ENCODE measurements at regions not wholly inside any gene's neighbourhood (a gene's known extent, or its start where the extent isn't known, plus 50 kb on each side); places are given as distances from the start of the nearest gene placed in this dataset.

DNA sequence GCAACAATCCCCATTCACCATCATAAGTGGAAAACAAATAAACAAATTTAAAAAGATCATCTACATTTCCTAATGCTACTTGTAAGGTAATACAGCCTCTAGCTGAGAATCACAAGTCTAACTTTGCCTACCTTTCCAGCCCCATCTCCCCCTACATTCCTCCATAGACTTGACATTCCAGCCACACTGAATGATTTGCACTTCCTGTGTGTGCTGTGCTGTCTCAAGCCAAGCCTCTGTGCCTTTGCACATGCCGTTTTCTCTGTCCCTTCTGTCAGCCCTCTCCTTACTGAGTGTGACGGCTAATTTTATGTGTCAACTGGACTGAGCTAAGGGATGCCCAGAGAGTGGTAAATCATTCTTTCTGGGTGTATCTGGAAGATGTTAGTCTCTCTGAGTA, 82.4 kb upstream of the MBIP start:
- no peaks in the 10 kb centered on the region for H3K79me2 ChIP-seq (ENCODE audit: insufficient read depth, low read length)
- H3K9me3 ChIP-seq (ENCODE audit: control insufficient read depth, low read depth, low read length), result no peaks in the 10 kb centered on the region
- H3K56ac ChIP-seq (ENCODE audit: insufficient read length, low read depth, low read length), result no peak overlapping the region
- no peak overlapping the region for H3K9ac ChIP-seq (ENCODE audit: extremely low read depth, insufficient read length, low read length)
- H3K23me2 ChIP-seq (ENCODE audit: insufficient read length, low read depth, low read length, poor library complexity, severe bottlenecking), result no peaks in the 10 kb centered on the region
- WGBS (ENCODE audit: extremely low coverage, insufficient read length, low lambda C conversion rate), result no CpG with 5 or more reads among the region's 2 CpGs
- Mint-ChIP-seq H3K27ac (no peak overlapping the region), H3K9me3 (no peaks in the 10 kb centered on the region), H3K4me1 (peaks cover 0 to 9% of the 10 kb centered on the region in 2 experiments; a peak in 3 of 4 replicates), H3K4me3 (no peak overlapping the region), H3K27me3 (ENCODE audit: low read depth) (peaks cover 6% of the 10 kb centered on the region), H3K36me3 (ENCODE audit: insufficient read depth in 1 of 3, low read depth in 3 of 3) (no peaks in the 10 kb centered on the region)
- H4K8ac ChIP-seq (replicated peaks; ENCODE audit: insufficient read length, low read depth, low read length), result no peak overlapping the region
- no peak for DNase-seq
- no peak overlapping the region for H2BK15ac ChIP-seq (ENCODE audit: low read depth, low read length)
- no peaks in the 10 kb centered on the region for H3K79me1 ChIP-seq (ENCODE audit: insufficient read depth, low read depth, low read length, poor library complexity, severe bottlenecking)
- no peak overlapping the region for H3T11ph ChIP-seq (ENCODE audit: low read length)
- no peak overlapping the region for H4K91ac ChIP-seq (ENCODE audit: insufficient read length, low read depth, low read length)
- no peak overlapping the region for H3K4me2 ChIP-seq (ENCODE audit: insufficient read depth, insufficient read length, low read length)
- H4K20me1 ChIP-seq (ENCODE audit: control insufficient read depth, insufficient read depth, insufficient read length), result no peaks in the 10 kb centered on the region
- H3K4ac ChIP-seq (ENCODE audit: low read depth, low read length), result no peak overlapping the region
- H4K5ac ChIP-seq (ENCODE audit: insufficient read length, low read depth, low read length), result no peak overlapping the region
- no peak overlapping the region for H3K27ac ChIP-seq (ENCODE audit: insufficient read length, low read depth, low read length)
- H3K4me1 ChIP-seq (ENCODE audit: insufficient read depth, low read length), result no peaks in the 10 kb centered on the region; the same call in 1 of the 2 replicates
- H2AK5ac ChIP-seq (ENCODE audit: insufficient read length, low read length), result no peak overlapping the region
- H3K23ac ChIP-seq (ENCODE audit: insufficient read length, low read depth, low read length), result no peak overlapping the region
- no peak overlapping the region for H2AFZ ChIP-seq (ENCODE audit: low read length)
- H3K27me3 ChIP-seq (ENCODE audit: insufficient read depth, low read length), result no peaks in the 10 kb centered on the region
- TF ChIP-seq, protein P1, sequence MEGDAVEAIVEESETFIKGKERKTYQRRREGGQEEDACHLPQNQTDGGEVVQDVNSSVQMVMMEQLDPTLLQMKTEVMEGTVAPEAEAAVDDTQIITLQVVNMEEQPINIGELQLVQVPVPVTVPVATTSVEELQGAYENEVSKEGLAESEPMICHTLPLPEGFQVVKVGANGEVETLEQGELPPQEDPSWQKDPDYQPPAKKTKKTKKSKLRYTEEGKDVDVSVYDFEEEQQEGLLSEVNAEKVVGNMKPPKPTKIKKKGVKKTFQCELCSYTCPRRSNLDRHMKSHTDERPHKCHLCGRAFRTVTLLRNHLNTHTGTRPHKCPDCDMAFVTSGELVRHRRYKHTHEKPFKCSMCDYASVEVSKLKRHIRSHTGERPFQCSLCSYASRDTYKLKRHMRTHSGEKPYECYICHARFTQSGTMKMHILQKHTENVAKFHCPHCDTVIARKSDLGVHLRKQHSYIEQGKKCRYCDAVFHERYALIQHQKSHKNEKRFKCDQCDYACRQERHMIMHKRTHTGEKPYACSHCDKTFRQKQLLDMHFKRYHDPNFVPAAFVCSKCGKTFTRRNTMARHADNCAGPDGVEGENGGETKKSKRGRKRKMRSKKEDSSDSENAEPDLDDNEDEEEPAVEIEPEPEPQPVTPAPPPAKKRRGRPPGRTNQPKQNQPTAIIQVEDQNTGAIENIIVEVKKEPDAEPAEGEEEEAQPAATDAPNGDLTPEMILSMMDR (conservative IDR thresholded peaks at IDR 0.05), result no peak
- H3K18ac ChIP-seq (ENCODE audit: insufficient read length, low read depth, low read length), result no peak overlapping the region
- no peak overlapping the region for H2BK120ac ChIP-seq (ENCODE audit: low read depth, low read length, poor library complexity, severe bottlenecking)
- H2BK5ac ChIP-seq (ENCODE audit: insufficient read length, low read length), result no peak overlapping the region
- H2BK12ac ChIP-seq (ENCODE audit: insufficient read length, low read depth, low read length), result no peak overlapping the region
- no peak overlapping the region for H3K14ac ChIP-seq (ENCODE audit: insufficient read depth, low read length)
- H2BK20ac ChIP-seq (ENCODE audit: low read depth, low read length, poor library complexity, severe bottlenecking), result no peak overlapping the region
